PC-3 (cell line): ENCODE measurements at regions not wholly inside any gene's neighbourhood (a gene's known extent, or its start where the extent isn't known, plus 50 kb on each side); places are given as distances from the start of the nearest gene placed in this dataset.

Experiments
- ATAC-seq: fragments of 200-7000 bp; cut with Tn5 transposase; 2 replicates; pipeline ENCODE4 v1.9.1; 2020; ENCODE audit warnings: mild to moderate bottlenecking, moderate library complexity
- BruUV-seq: library from RNA; stranded (reverse); fragments of 400-500 nt; replicated peaks from 2 replicates; lab custom pipeline; 2021; lab: Mats Ljungman, UMichigan
- CTCF ChIA-PET: fragments of 300-600 bp; sonication (Branson Sonifier 250); formaldehyde crosslinking; loops from one replicate; lab custom pipeline; 2022; ENCODE audit warnings: antibody characterized with exemption; lab: Charles Lee
- POLR2A ChIA-PET: fragments of 300-600 bp; sonication (Branson Sonifier 250); formaldehyde crosslinking; loops from one replicate; lab custom pipeline; 2022; ENCODE audit warnings: antibody characterized with exemption; ENCODE audit not compliant: unreplicated experiment; lab: Charles Lee
- DNase-seq: peaks from one replicate; pipeline ENCODE4 v3.0.0-alpha.2; 2015
- H2AFZ ChIP-seq: fragments of 300-600 bp; sonication (generic); 2 replicates; pipeline ENCODE4 v1.6.0; 2016; ENCODE audit warnings: antibody characterized with exemption, low read length
- H3F3A ChIP-seq: fragments of 300-600 bp; sonication (generic); one replicate; pipeline ENCODE4 v1.6.0; 2017; ENCODE audit warnings: antibody characterized with exemption, low read length, control low read depth, mild to moderate bottlenecking; ENCODE audit not compliant: unreplicated experiment
- H3K27ac ChIP-seq: fragments of 300-600 bp; sonication (generic); 2 replicates; pipeline ENCODE4 v1.5.1; 2016; ENCODE audit warnings: mild to moderate bottlenecking, low read length
- H3K27me3 ChIP-seq: fragments of 300-600 bp; sonication (generic); 2 replicates; pipeline ENCODE4 v1.6.1; 2016; ENCODE audit warnings: low read length, mixed read lengths
- H3K36me3 ChIP-seq: fragments of 300-600 bp; sonication (generic); 2 replicates; pipeline ENCODE4 v1.6.1; 2016; ENCODE audit warnings: low read depth, mixed run types, low read length, mixed read lengths
- H3K4me1 ChIP-seq: fragments of 300-600 bp; sonication (generic); 2 replicates; pipeline ENCODE4 v1.5.1; 2016; ENCODE audit warnings: low read length; ENCODE audit not compliant: insufficient read depth
- H3K4me2 ChIP-seq: fragments of 300-600 bp; sonication (generic); 2 replicates; pipeline ENCODE4 v1.6.0; 2016; ENCODE audit warnings: low read length
- H3K4me3 ChIP-seq: fragments of 300-600 bp; sonication (generic); 2 replicates; pipeline ENCODE4 v1.5.1; 2016; ENCODE audit warnings: mild to moderate bottlenecking, low read length, mixed read lengths
- H3K79me2 ChIP-seq: fragments of 300-600 bp; sonication (generic); 2 replicates; pipeline ENCODE4 v1.6.1; 2017; ENCODE audit warnings: low read length, mixed read lengths
- H3K9ac ChIP-seq: fragments of 300-600 bp; sonication (generic); 2 replicates; pipeline ENCODE4 v1.6.0; 2016; ENCODE audit warnings: mild to moderate bottlenecking, low read length
- H3K9me2 ChIP-seq: fragments of 300-600 bp; sonication (generic); replicated peaks from 2 replicates; pipeline ENCODE4 v1.6.1; 2016; ENCODE audit warnings: mixed run types, low read length, mixed read lengths
- H3K9me3 ChIP-seq: fragments of 300-600 bp; sonication (generic); 2 replicates; pipeline ENCODE4 v1.6.1; 2016; ENCODE audit warnings: low read length, mixed read lengths
- H4K20me1 ChIP-seq: fragments of 300-600 bp; sonication (generic); 2 replicates; pipeline ENCODE4 v1.6.1; 2016; ENCODE audit warnings: low read length, mixed read lengths
- CTCF ChIP-seq: fragments of 300-600 bp; sonication (generic); conservative IDR thresholded peaks from 2 replicates; pipeline ENCODE4 v1.5.1; 2017; ENCODE audit warnings: antibody characterized with exemption, low read depth, mild to moderate bottlenecking, low read length
- EZH2 ChIP-seq: fragments of 300-600 bp; sonication (generic); IDR thresholded peaks from one replicate; pipeline ENCODE4 v1.6.1; 2017; ENCODE audit warnings: antibody characterized with exemption, mild to moderate bottlenecking, low read length; ENCODE audit not compliant: unreplicated experiment
- EZH2phosphoT487 ChIP-seq: fragments of 300-600 bp; sonication (generic); IDR thresholded peaks from 2 replicates; pipeline ENCODE4 v1.6.1; 2018; ENCODE audit warnings: mild to moderate bottlenecking, antibody characterized with exemption, low read length, borderline replicate concordance
- intact Hi-C: fragments of 100-400 bp; cut with micrococcal nuclease; formaldehyde crosslinking; loops from 2 replicates; pipeline ENCODE4 v1.9.0; 2023

- no peak overlapping the region for H2AFZ ChIP-seq
- peaks cover 4% of the 10 kb centered on the region; the same call in 1 of the 2 replicates for H3K27me3 ChIP-seq
- no peaks in the 10 kb centered on the region for H4K20me1 ChIP-seq
- DNase-seq (peak; percentile 85), ATAC-seq (peak; percentile 37; the same call in 1 of the 2 replicates)
- TF ChIP-seq EZH2: no peak
- no TSS peak for BruUV-seq
- H3K9me3 ChIP-seq: no peaks in the 10 kb centered on the region
- H3K36me3 ChIP-seq: no peaks in the 10 kb centered on the region
- intact Hi-C loops: no loop called here
- H3K79me2 ChIP-seq: no peaks in the 10 kb centered on the region
- H3K4me3 ChIP-seq: no peak overlapping the region
- peak overlapping the region; percentile 73 for H3K27ac ChIP-seq
- H3K4me2 ChIP-seq: peak overlapping the region; percentile 47
- no peaks in the 10 kb centered on the region for H3F3A ChIP-seq
- ChIA-PET POLR2A (no interaction called here), CTCF (no interaction called here)
- H3K4me1 ChIP-seq: peaks cover 32% of the 10 kb centered on the region
- no peak overlapping the region for H3K9ac ChIP-seq
- H3K9me2 ChIP-seq: no peaks in the 10 kb centered on the region
Measured at GRCh38 chr15:61750271-61751084, 309.8 kb downstream of the VPS13C start.

- H3K27ac ChIP-seq: peak overlapping the region; percentile 73
- no peaks in the 10 kb centered on the region for H3K79me2 ChIP-seq
- no peaks in the 10 kb centered on the region for H3F3A ChIP-seq
- no peak overlapping the region for H3K9ac ChIP-seq
- H4K20me1 ChIP-seq: no peaks in the 10 kb centered on the region
- peaks cover 32% of the 10 kb centered on the region for H3K4me1 ChIP-seq
- no peaks in the 10 kb centered on the region for H3K9me3 ChIP-seq
- H3K9me2 ChIP-seq: no peaks in the 10 kb centered on the region
- ATAC-seq (no peak), DNase-seq (peak; percentile 75)
- intact Hi-C loops: no loop called here
- no TSS peak for BruUV-seq
- peak overlapping the region; percentile 47 for H3K4me2 ChIP-seq
- H3K27me3 ChIP-seq: no peaks in the 10 kb centered on the region
- H2AFZ ChIP-seq: no peak overlapping the region
- CTCF ChIA-PET: no interaction called here
- TF ChIP-seq EZH2phosphoT487: no peak
- no peak overlapping the region for H3K4me3 ChIP-seq
- POLR2A ChIA-PET: no interaction called here
- H3K36me3 ChIP-seq: no peaks in the 10 kb centered on the region
Measured at GRCh38 chr15:61749169-61749568, 311.1 kb downstream of the VPS13C start.

- no peak for TF ChIP-seq CTCF
- no peak for TF ChIP-seq EZH2phosphoT487
- TF ChIP-seq EZH2: no peak
- no peak overlapping the region for H3K4me3 ChIP-seq
- no peaks in the 10 kb centered on the region for H3K27me3 ChIP-seq
- H4K20me1 ChIP-seq: no peaks in the 10 kb centered on the region
- ChIA-PET CTCF (no interaction called here), POLR2A (no interaction called here)
- H3K27ac ChIP-seq: peak overlapping the region; percentile 73
- H3K79me2 ChIP-seq: no peaks in the 10 kb centered on the region
- H3K4me1 ChIP-seq: peaks cover 32% of the 10 kb centered on the region
- no peak overlapping the region for H3K9ac ChIP-seq
- no peak overlapping the region for H2AFZ ChIP-seq
- no TSS peak for BruUV-seq
- no peak for ATAC-seq
- H3K9me2 ChIP-seq: no peaks in the 10 kb centered on the region
- DNase-seq: peak; percentile 65
- H3K36me3 ChIP-seq: no peaks in the 10 kb centered on the region
- intact Hi-C loops: no loop called here
- no peaks in the 10 kb centered on the region for H3K9me3 ChIP-seq
- peak overlapping the region; percentile 47 for H3K4me2 ChIP-seq
- H3F3A ChIP-seq: no peaks in the 10 kb centered on the region
Measured at GRCh38 chr15:61748529-61748928, 311.7 kb downstream of the VPS13C start.
